ENCODE measurements at regions not wholly inside any gene's neighbourhood (a gene's known extent, or its start where the extent isn't known, plus 50 kb on each side); places are given as distances from the start of the nearest gene placed in this dataset.

GRCh38 chr2:234175649-234176048 lies 125.1 kb downstream of the SPP2 start:
- dilution Hi-C loops (cut with MboI; ENCODE audit: extremely low pct_ligation_motif_present, low sequenced_read_pairs) (no loop called here), intact Hi-C loops (cut with micrococcal nuclease) (no loop called here)
- Histone ChIP-seq H3K79me2 (ENCODE audit: control insufficient read depth, insufficient read depth, low read length) (no peaks in the 10 kb centered on the region), H3K4me3 (replicated peaks in 1 of 3; ENCODE audit: insufficient read depth in 1 of 3, low read depth in 1 of 3, low read length in 3 of 3) (no peak overlapping the region), H3K4me1 (ENCODE audit: control insufficient read depth, extremely low read depth, insufficient read depth, low read length) (no peaks in the 10 kb centered on the region), H3K27ac (ENCODE audit: insufficient read depth, low read depth, low read length) (no peak overlapping the region), H3K36me3 (ENCODE audit: control insufficient read depth in 2 of 2, extremely low read depth in 1 of 2, insufficient read depth in 2 of 2, low read length in 2 of 2) (no peaks in the 10 kb centered on the region), H3K9me3 (replicated peaks; ENCODE audit: control insufficient read depth, insufficient read depth, low read length) (no peaks in the 10 kb centered on the region), H2AFZ (ENCODE audit: low read depth, low read length) (no peak overlapping the region), H3K9ac (replicated peaks; ENCODE audit: extremely low read depth, insufficient read depth, low read length) (no peak overlapping the region), H3K27me3 (ENCODE audit: control insufficient read depth in 2 of 2, insufficient read depth in 2 of 2, low read length in 2 of 2) (peaks cover 0 to 2% of the 10 kb centered on the region in 2 experiments), H4K20me1 (replicated peaks; ENCODE audit: control insufficient read depth, extremely low read depth, insufficient read depth, low read length) (no peaks in the 10 kb centered on the region), H3K9me1 (replicated peaks; ENCODE audit: control insufficient read depth, extremely low read depth, insufficient read depth, low read length) (no peaks in the 10 kb centered on the region), H3K4me2 (ENCODE audit: insufficient read depth, low read length) (no peak overlapping the region)
- TF ChIP-seq EZH2 (IDR thresholded peaks at IDR 0.05; ENCODE audit: borderline replicate concordance, low read depth, low read length, severe bottlenecking) (no peak), MYC (IDR thresholded peaks at IDR 0.05; ENCODE audit: low read depth, low read length) (no peak), JUN (IDR thresholded peaks at IDR 0.05; ENCODE audit: borderline replicate concordance, insufficient read depth, insufficient read length, low read depth) (no peak), POLR2A (IDR thresholded peaks at IDR 0.05; ENCODE audit: low read depth, low read length) (no peak), FOS (IDR thresholded peaks at IDR 0.05; ENCODE audit: borderline replicate concordance, insufficient read depth, low read length) (no peak), GATA2 (IDR thresholded peaks at IDR 0.05; ENCODE audit: insufficient read depth, insufficient read length, low read depth, low read length) (no peak), POLR2AphosphoS5 (IDR thresholded peaks at IDR 0.05; ENCODE audit: insufficient read depth, low read depth, low read length) (no peak), MAX (IDR thresholded peaks at IDR 0.05; ENCODE audit: insufficient read depth, insufficient read length) (no peak)
- TF ChIP-seq, protein P1, sequence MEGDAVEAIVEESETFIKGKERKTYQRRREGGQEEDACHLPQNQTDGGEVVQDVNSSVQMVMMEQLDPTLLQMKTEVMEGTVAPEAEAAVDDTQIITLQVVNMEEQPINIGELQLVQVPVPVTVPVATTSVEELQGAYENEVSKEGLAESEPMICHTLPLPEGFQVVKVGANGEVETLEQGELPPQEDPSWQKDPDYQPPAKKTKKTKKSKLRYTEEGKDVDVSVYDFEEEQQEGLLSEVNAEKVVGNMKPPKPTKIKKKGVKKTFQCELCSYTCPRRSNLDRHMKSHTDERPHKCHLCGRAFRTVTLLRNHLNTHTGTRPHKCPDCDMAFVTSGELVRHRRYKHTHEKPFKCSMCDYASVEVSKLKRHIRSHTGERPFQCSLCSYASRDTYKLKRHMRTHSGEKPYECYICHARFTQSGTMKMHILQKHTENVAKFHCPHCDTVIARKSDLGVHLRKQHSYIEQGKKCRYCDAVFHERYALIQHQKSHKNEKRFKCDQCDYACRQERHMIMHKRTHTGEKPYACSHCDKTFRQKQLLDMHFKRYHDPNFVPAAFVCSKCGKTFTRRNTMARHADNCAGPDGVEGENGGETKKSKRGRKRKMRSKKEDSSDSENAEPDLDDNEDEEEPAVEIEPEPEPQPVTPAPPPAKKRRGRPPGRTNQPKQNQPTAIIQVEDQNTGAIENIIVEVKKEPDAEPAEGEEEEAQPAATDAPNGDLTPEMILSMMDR (IDR thresholded peaks at IDR 0.05; ENCODE audit: extremely low read depth in 1 of 2, insufficient read depth in 1 of 2, low read depth in 1 of 2, low read length in 2 of 2): no peak
- POLR2A ChIA-PET: no interaction called here
- BruUV-seq (replicated peaks): no TSS peak
- FAIRE-seq: no peak
- no peak for DNase-seq (ENCODE audit: low read depth, low spot score)
- CTCF ChIA-PET: no interaction called here
